A549 (cell line): ENCODE measurements at regions not wholly inside any gene's neighbourhood (a gene's known extent, or its start where the extent isn't known, plus 50 kb on each side); places are given as distances from the start of the nearest gene placed in this dataset.

ENCODE experiments used
- JUN ChIP-seq, 2 experiments: fragments of >200 bp; sonication (Bioruptor Twin); formaldehyde crosslinking; IDR thresholded peaks; 2 replicates in 1 of 2; 3 replicates in 1 of 2; pipeline ENCODE4 v1.6.1; 2016 to 2017
- JUNB ChIP-seq: fragments of >200 bp; sonication (Bioruptor Twin); formaldehyde crosslinking; IDR thresholded peaks from 2 replicates; pipeline ENCODE4 v1.6.1; 2016
- NR3C1 ChIP-seq: fragments of >200 bp; sonication (Bioruptor Twin); formaldehyde crosslinking; IDR thresholded peaks from 3 replicates; pipeline ENCODE4 v1.6.1; 2017
- POLR2A ChIP-seq: IDR thresholded peaks from 2 replicates; pipeline ENCODE4 v1.6.1; 2012; ENCODE audit warnings: mild to moderate bottlenecking, low read length
- ZC3H11A ChIP-seq: fragments of 450-650 bp; IDR thresholded peaks from 2 replicates; pipeline ENCODE4 v1.6.1; 2014; ENCODE audit warnings: antibody characterized with exemption, mild to moderate bottlenecking
- TF ChIP-seq, protein P1 (sequence below): fragments of 200-600 bp; sonication (generic); IDR thresholded peaks from 2 replicates; pipeline ENCODE4 v1.6.1; 2016; ENCODE audit warnings: antibody characterized with exemption, mild to moderate bottlenecking, moderate library complexity
- TF ChIP-seq, protein P2 (sequence below): fragments of >200 bp; sonication (Bioruptor Twin); formaldehyde crosslinking; IDR thresholded peaks from 3 replicates; pipeline ENCODE4 v1.5.1; 2016

DNA sequence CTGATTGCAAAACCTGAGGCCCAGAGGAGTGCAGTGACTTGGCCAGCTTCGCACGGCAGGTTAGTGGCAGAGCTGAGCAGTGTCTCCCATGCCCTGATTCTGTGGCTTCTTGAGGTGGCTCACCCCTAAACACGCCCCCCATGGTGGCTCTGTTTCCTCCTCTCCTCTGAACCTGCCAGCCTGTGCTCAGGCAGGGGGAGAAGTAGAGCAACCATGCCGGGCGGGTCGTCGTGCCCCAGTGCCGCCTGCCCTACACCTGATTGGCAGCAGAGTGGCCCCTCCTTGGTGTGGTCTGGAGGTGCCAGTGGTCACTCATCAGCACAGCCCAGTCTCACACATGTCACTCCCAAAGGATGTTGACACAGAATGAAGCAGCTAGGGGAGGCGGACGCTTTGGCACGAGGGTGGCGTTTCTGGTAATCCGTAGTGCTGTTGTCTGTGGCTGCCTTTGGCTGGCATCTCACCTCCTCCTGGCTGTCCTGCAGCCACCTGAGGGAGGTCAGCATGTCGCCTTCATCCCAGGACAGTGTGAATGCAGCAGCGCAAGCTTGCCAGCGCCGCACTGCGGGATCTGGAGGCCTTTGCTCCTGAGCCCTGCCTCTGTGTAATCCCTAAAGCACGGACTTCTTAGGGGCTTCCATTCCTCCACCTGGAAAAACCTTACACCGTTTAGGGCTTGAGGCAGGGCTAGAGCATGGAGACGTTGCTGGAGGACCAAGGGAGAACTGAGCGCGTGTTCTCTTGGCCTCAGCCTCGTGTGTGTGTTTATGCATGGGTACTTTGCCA is 294.7 kb downstream of the SEC14L1 start:
- TF ChIP-seq, protein P1, sequence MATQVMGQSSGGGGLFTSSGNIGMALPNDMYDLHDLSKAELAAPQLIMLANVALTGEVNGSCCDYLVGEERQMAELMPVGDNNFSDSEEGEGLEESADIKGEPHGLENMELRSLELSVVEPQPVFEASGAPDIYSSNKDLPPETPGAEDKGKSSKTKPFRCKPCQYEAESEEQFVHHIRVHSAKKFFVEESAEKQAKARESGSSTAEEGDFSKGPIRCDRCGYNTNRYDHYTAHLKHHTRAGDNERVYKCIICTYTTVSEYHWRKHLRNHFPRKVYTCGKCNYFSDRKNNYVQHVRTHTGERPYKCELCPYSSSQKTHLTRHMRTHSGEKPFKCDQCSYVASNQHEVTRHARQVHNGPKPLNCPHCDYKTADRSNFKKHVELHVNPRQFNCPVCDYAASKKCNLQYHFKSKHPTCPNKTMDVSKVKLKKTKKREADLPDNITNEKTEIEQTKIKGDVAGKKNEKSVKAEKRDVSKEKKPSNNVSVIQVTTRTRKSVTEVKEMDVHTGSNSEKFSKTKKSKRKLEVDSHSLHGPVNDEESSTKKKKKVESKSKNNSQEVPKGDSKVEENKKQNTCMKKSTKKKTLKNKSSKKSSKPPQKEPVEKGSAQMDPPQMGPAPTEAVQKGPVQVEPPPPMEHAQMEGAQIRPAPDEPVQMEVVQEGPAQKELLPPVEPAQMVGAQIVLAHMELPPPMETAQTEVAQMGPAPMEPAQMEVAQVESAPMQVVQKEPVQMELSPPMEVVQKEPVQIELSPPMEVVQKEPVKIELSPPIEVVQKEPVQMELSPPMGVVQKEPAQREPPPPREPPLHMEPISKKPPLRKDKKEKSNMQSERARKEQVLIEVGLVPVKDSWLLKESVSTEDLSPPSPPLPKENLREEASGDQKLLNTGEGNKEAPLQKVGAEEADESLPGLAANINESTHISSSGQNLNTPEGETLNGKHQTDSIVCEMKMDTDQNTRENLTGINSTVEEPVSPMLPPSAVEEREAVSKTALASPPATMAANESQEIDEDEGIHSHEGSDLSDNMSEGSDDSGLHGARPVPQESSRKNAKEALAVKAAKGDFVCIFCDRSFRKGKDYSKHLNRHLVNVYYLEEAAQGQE = no peak
- TF ChIP-seq POLR2A (no peak), JUN (IDR thresholded peaks at IDR 0.05) (no peak), ZC3H11A (no peak), JUNB (no peak), NR3C1 (no peak)
- TF ChIP-seq, protein P2, sequence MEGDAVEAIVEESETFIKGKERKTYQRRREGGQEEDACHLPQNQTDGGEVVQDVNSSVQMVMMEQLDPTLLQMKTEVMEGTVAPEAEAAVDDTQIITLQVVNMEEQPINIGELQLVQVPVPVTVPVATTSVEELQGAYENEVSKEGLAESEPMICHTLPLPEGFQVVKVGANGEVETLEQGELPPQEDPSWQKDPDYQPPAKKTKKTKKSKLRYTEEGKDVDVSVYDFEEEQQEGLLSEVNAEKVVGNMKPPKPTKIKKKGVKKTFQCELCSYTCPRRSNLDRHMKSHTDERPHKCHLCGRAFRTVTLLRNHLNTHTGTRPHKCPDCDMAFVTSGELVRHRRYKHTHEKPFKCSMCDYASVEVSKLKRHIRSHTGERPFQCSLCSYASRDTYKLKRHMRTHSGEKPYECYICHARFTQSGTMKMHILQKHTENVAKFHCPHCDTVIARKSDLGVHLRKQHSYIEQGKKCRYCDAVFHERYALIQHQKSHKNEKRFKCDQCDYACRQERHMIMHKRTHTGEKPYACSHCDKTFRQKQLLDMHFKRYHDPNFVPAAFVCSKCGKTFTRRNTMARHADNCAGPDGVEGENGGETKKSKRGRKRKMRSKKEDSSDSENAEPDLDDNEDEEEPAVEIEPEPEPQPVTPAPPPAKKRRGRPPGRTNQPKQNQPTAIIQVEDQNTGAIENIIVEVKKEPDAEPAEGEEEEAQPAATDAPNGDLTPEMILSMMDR = no peak
